ENCODE measurements at regions not wholly inside any gene's neighbourhood (a gene's known extent, or its start where the extent isn't known, plus 50 kb on each side); places are given as distances from the start of the nearest gene placed in this dataset.

DNA sequence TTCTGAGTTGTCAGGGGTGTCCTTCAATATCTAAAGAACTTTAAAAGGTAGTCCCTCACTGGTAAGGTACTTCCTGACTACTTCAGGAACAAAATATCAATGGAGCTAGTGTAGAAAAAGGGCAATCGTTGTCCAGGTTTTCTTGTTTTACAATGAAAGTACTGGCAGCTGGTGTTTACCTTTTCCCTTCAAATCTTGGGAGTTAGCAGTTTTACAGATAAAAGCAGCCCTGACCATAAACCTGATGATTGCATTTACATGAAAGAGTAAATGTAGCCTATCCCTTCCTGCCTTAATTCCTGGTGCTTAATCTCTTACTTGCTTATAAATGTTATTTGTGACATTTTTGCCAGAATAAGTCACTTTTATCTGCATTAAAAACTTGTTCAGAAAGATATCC lies 559.9 kb upstream of the ARPP21 start:
- TF ChIP-seq, protein P1, sequence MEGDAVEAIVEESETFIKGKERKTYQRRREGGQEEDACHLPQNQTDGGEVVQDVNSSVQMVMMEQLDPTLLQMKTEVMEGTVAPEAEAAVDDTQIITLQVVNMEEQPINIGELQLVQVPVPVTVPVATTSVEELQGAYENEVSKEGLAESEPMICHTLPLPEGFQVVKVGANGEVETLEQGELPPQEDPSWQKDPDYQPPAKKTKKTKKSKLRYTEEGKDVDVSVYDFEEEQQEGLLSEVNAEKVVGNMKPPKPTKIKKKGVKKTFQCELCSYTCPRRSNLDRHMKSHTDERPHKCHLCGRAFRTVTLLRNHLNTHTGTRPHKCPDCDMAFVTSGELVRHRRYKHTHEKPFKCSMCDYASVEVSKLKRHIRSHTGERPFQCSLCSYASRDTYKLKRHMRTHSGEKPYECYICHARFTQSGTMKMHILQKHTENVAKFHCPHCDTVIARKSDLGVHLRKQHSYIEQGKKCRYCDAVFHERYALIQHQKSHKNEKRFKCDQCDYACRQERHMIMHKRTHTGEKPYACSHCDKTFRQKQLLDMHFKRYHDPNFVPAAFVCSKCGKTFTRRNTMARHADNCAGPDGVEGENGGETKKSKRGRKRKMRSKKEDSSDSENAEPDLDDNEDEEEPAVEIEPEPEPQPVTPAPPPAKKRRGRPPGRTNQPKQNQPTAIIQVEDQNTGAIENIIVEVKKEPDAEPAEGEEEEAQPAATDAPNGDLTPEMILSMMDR (IDR thresholded peaks at IDR 0.05), result no peak
- TF ChIP-seq POLR2A (IDR thresholded peaks at IDR 0.05), result no peak

Data from esophagus squamous epithelium (tissue), 4 donors.